A673 (cell line): ENCODE measurements at regions not wholly inside any gene's neighbourhood (a gene's known extent, or its start where the extent isn't known, plus 50 kb on each side); places are given as distances from the start of the nearest gene placed in this dataset.

Experiments
- EZH2 ChIP-seq: fragments of 200-600 bp; sonication (generic); IDR thresholded peaks from 2 replicates; pipeline ENCODE4 v1.6.1; 2017; ENCODE audit warnings: borderline replicate concordance, low read depth, mild to moderate bottlenecking, mixed read lengths, antibody characterized with exemption, low read length; ENCODE audit not compliant: poor library complexity, severe bottlenecking
- TF ChIP-seq, protein P1 (sequence below): fragments of 300-800, 200-600 bp; sonication (generic); conservative IDR thresholded peaks from 2 replicates; pipeline ENCODE4 v1.5.1; 2017; ENCODE audit warnings: low read depth, mild to moderate bottlenecking, antibody characterized with exemption, low read length, moderate library complexity, mixed read lengths

DNA sequence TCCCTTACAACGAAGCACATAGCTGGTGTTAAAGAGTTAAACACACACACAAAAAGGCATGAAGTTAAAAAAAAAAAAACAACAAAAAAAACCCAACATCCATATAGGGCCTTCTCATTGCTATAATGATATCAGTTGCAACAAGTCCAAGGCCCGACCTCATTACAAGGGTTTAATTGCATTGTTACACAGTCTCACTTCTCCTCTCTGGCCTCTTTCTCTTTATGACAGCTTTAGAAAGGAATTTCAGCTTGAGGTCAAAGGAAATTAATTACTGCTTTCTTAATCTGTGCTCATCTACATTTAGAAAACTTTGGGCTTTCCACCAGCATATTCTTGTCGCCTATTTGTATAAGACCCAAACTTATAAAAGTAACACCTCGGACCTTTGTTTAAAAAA is 342.1 kb downstream of the NR2F2 start:
- TF ChIP-seq, protein P1, sequence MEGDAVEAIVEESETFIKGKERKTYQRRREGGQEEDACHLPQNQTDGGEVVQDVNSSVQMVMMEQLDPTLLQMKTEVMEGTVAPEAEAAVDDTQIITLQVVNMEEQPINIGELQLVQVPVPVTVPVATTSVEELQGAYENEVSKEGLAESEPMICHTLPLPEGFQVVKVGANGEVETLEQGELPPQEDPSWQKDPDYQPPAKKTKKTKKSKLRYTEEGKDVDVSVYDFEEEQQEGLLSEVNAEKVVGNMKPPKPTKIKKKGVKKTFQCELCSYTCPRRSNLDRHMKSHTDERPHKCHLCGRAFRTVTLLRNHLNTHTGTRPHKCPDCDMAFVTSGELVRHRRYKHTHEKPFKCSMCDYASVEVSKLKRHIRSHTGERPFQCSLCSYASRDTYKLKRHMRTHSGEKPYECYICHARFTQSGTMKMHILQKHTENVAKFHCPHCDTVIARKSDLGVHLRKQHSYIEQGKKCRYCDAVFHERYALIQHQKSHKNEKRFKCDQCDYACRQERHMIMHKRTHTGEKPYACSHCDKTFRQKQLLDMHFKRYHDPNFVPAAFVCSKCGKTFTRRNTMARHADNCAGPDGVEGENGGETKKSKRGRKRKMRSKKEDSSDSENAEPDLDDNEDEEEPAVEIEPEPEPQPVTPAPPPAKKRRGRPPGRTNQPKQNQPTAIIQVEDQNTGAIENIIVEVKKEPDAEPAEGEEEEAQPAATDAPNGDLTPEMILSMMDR, result no peak
- no peak for TF ChIP-seq EZH2
